NCI-H146 (cell line): ENCODE measurements at regions not wholly inside any gene's neighbourhood (a gene's known extent, or its start where the extent isn't known, plus 50 kb on each side); places are given as distances from the start of the nearest gene placed in this dataset.
"Not testable (repeated sequence)": the region's sequence is repeated elsewhere in the genome, so short reads cannot be mapped to it uniquely, and the experiment has no call there.

ENCODE experiments used
- DNase-seq: peaks from one replicate; lab custom pipeline; 2025; lab: John Stamatoyannopoulos, UW

DNA sequence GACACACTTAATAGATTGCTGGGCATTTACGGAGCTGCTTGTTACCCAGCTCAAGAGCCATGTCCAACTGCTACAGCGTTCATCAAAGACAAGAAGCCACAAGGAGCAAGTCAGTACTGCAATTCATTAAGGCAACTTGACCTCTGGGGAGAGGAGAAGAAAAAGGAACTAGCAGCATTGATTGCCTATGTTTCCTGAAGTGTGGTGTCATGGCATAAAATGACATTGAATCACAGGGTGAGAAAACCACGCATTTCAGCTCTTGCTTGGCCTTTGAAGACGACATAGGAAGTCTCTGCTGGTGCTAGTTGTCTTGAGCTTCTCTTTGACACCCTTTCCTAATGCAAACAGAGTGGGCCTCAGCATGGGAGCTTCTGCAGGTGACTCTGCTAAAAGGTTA lies 139.1 kb downstream of the CDH26 start:
- no peak for DNase-seq

DNA sequence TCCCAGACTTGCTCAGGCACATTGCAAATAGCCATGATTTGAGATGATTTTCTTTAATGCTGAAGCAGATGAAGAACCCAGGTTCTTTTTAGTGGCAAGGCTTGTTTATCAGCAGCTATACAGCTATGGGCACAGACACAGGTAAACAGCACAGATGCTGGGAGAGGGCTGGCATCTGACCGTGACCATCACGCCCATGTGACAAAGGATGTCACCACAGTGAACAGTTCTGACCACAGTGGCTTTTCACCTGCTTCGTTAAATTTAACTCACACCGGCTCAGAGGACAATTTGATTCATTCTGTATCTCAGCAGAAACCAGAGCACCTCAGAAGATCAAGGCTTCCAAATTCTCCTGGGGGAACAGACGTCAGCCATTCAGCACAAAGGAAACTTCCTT lies 142.6 kb downstream of the CDH26 start:
- DNase-seq, result no peak

DNA sequence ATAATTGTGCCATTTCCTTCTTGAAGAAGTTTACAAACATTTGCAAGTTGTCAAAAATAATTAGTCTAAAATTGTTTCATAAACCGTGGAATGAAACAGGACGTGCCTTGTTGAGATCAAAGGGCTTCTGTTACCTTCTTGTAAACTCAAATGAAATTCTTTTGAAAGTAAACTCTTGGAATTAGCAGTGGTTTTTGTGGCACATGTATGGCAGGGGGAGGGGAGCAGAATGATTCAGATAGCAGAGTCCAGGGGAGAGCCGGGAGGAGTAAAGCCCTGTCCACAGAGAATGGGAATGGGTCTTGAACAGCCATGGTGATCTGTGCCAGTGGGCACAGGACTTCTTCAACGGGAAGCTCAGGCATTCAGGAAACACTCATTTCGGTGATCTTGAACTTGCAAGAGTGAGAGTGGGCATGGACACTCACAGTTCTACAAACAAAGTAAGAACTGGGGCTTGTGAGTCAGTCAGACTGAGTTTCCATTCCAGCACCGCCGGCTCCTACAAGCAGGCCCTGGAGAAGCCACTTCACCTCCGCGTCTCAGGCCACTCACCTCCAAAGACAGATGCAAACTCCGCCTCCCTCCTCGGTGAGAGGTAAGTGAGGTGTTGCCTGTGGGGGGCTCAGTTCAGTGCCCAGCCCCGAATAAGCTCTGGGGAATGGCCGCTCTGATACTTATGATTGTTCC lies 143.1 kb downstream of the CDH26 start:
- DNase-seq, result no peak

DNA sequence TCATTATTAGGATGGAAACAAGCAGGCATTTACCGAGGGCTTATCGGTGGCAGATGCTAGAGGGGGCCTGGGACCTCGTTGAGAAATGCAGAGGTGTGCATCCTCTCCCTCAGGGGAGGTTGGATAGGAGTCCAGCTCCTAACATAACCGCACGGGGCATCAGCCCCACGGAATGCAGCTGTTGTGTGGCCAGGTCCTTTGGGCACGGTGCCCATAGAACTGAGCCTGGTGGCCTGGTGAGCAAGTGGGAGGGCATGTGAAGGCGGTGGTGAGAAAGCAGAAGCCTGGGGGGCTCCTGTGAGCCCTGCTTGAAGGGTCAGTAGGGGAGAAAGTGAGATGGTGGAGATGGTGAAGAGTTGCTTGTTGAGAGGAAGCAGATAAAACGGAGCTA lies 143.7 kb downstream of the CDH26 start:
- DNase-seq, result no peak

DNA sequence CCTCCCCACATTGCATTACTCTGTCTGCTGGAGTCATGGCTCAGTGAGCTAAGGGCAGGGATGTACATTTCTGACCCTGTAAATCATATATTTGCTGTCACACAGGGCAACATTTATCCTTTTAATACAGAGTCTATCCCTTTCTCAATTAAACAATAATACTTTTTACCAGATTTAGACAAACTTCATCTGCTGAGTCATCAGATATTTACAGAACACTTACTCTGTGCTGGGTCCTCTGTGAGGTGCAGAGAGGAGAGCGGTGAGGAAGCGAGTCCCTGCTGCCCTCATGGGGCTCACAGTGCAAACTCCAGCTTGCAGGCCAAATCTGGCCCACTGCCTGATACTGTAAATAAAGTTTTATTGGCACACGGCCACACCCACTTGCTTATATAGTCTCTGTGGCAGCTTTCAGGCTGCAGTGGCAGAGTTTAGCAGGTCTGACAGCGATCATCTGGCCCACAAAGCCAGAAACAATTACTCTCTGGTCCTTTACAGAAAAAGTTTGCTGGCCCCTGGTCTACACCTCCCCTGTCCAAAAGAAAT lies 144.5 kb downstream of the CDH26 start:
- no peak for DNase-seq

GRCh38 chr20:60104993-60105803 lies 147.0 kb downstream of the CDH26 start:
- no peak for DNase-seq

- not testable (repeated sequence) for DNase-seq
These were observed 148.0 kb downstream of the CDH26 start for GRCh38 chr20:60106186-60106585.

DNA sequence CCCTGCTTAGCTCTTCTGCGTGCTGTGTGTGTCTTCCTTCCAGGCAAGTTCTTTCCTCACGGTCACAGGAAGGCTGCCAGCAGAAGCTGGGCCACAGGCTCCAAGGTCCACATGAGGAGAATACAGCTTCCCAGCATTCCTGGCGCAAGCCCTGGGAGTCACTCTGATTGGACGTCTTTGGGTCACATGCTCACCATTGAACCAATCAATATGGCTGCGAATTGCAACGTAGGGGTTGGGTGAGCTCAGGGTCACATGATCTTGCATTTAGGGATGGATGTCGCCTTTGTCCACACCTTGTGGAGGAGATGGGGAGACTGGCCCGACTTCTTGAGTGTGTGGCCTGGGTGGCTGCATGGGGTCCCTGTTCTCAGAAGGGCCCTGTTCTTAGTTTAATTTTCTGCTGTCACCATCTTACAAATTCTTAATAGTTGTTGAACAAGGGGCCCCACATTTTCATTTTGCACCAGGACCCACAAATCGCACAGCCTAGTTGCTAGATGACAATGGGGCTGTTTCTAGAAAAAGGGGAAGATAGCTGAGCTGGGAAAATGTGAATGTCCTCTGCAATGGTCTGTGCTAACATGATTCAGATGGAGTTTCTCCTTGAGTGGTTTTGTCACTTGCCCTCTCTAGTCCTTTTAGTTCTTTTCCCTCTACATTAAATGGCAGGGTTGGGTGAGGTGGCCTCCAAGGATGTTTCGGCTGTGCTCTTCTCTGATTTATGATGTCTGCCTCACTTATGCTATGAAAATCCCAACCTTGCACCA lies 149.6 kb downstream of the CDH26 start:
- DNase-seq, result no peak

DNA sequence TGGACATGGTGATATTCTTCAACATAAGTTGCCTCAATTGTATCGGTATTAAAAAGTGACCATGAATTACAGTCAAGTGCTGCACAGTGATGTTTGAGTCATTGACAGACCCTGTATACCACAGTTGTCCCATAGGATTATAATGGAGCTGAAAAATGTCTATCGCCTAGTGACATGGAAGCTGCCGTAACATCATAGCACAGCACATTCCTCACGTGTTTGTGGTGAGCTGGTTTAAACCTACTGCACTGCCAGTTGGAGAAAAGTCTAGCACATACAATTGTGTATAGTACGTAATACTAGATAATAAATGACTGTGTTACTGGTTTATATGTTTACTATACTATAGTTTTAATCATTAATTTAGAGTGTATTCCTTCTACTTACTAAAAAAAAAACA lies 150.2 kb downstream of the CDH26 start:
- no peak for DNase-seq

- no peak for DNase-seq
These were observed 155.0 kb downstream of the CDH26 start for GRCh38 chr20:60113024-60113724.

DNA sequence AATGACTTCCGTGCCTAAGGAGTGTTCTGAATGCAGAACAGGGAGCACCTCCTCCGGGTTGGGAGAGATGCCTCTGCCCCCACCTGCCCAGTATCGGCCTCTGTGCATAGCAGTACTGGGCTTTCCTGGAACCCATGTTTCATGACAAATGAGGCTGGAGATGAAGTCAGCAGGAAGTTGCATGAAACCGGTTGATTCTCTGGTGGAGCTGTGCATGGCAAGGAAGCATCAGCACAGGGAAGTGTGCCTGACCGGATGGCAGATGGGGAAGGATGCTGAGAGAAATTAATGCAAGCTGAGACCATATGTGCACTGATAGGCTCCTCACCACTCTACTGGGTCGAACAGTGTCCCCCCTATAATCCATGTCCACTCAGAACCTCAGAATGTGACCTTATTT lies 155.5 kb downstream of the CDH26 start:
- DNase-seq, result no peak

DNA sequence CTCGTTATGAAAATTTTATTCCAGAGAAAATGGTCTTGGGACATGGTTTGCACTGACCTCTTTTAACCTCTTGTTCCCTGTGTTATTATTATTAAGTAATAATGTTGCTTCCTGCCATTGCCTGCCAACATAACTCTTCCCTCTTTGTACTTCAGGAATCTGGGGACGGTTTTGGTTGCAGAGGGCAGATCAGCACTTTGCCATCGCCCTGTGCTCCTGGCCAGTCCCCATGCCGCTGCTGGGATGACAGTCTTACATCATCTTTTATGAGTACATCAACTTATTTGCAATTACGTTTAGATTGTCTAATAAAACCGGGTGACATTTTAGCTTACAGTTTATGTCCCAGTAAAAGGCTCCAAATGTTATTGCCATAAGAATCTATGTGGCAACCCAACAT lies 157.2 kb downstream of the CDH26 start:
- DNase-seq, result no peak

- no peak for DNase-seq
These were observed 158.1 kb downstream of the CDH26 start for GRCh38 chr20:60116128-60116909.

GRCh38 chr20:60117065-60117464 lies 158.8 kb downstream of the CDH26 start:
- DNase-seq, result no peak

GRCh38 chr20:60121903-60122302 lies 163.7 kb downstream of the CDH26 start:
- no peak for DNase-seq

DNA sequence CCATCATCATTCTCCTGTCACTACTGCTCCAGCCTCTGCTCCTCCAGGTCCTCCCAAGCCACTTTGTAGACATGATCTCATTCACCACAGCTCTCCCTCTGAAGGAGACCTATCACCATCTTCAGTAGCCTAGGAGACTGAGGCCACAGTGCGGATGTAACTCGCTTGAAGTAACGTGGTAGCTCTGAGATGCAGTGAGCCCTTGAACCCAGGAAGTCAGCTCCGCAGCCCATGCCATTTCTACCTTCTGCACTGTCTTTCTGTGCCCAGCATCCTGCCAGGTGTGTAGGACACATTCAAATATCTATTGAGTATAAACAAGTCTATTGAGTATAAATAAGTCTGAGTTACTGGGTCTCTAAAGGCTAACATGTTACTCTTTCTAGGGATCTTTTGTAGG lies 164.4 kb downstream of the CDH26 start:
- no peak for DNase-seq

DNA sequence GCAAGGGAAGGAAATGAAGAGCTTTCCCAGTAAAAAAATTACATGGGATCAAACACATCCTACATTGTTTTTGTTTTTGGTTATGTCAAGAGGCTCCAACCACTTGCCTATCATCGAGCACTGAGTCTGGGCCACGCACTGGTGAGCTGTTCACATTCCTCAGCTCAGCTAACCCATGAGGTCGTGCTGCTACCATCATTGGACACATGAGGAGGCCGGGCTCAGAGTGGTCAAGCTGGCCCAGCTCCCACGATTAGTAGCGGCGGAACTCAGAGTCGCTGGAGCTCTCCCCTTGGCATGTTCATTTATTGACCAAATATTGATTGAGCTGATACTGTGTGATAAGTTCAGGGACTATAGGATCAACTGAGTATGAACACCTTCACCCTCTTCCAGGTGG lies 164.9 kb downstream of the CDH26 start:
- no peak for DNase-seq

DNA sequence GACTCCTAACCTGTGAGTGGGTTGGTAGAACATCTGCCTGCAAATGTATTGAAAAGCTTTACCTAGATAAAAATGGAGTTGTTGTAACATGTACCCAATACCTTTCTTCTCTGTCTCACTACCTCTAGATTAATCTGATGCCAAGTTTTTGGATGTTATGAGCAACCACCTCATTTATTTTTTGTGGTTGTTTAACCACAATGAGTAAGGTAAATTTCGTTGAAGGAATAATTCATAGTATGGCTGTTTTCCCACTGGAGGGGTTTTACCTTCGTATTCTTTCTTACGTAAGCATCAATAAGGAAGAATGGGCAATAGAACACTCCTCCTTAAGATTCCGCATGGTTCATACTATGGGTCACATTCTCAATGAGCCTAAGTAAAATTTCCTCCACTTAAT lies 165.4 kb downstream of the CDH26 start:
- no peak for DNase-seq

GRCh38 chr20:60124776-60125381 lies 166.7 kb downstream of the CDH26 start:
- no peak for DNase-seq

GRCh38 chr20:60125513-60125912 lies 167.3 kb downstream of the CDH26 start:
- DNase-seq, result no peak

GRCh38 chr20:60126975-60127374 lies 168.8 kb downstream of the CDH26 start:
- no peak for DNase-seq
